SK-N-SH (cell line): ENCODE measurements at regions not wholly inside any gene's neighbourhood (a gene's known extent, or its start where the extent isn't known, plus 50 kb on each side); places are given as distances from the start of the nearest gene placed in this dataset.

ENCODE experiments used
- CTCF ChIA-PET: fragments of 300-600, 350-600 bp; formaldehyde crosslinking; extraction: SDS; loops from one replicate; lab custom pipeline; 2021; lab: Yijun Ruan, JAX
- POLR2A ChIA-PET: fragments of 350-600 bp; sonication (Branson Sonifier 250); formaldehyde crosslinking; extraction: SDS; loops from one replicate; lab custom pipeline; 2020; ENCODE audit warnings: antibody characterized with exemption, inconsistent platforms; lab: Yijun Ruan, JAX
- DNase-seq: peaks from one replicate; pipeline ENCODE4 v3.0.0; 2012
- H2AFZ ChIP-seq: fragments of 200-600 bp; sonication (generic); 2 replicates; pipeline ENCODE4 v1.8.1; 2016; ENCODE audit warnings: antibody characterized with exemption, mild to moderate bottlenecking, low read depth
- H3F3A ChIP-seq: fragments of 200-600 bp; sonication (generic); replicated peaks from 2 replicates; pipeline ENCODE3; 2016; ENCODE audit warnings: antibody characterized with exemption, mild to moderate bottlenecking; ENCODE audit not compliant: insufficient read depth
- H3K27ac ChIP-seq, 2 experiments: fragments of 200-500 bp in 1 of 2; fragments of 200-600 bp in 1 of 2; sonication (Bioruptor generic) in 1 of 2; sonication (generic), shearing (Covaris generic) in 1 of 2; 2 replicates each; pipeline versions ENCODE4 v1.5.1 to v1.6.1; 2014 to 2016; ENCODE audit warnings: low read depth in 2 of 2, inconsistent platforms in 1 of 2, low read length in 1 of 2, mild to moderate bottlenecking in 1 of 2, mixed read lengths in 1 of 2
- H3K27me3 ChIP-seq: fragments of 200-600 bp; sonication (generic), shearing (Covaris generic); 2 replicates; pipeline ENCODE4 v1.6.1; 2016; ENCODE audit warnings: mixed run types; ENCODE audit not compliant: insufficient read depth
- H3K36me3 ChIP-seq, 2 experiments: fragments of 200-500 bp in 1 of 2; fragments of 200-600 bp in 1 of 2; sonication (Bioruptor generic) in 1 of 2; sonication (generic) in 1 of 2; replicated peaks in 1 of 2; 2 replicates each; pipeline versions ENCODE3 to v1.5.1; 2014 to 2016; ENCODE audit warnings: low read length in 1 of 2, mild to moderate bottlenecking in 1 of 2; ENCODE audit not compliant: insufficient read depth in 2 of 2, control insufficient read depth in 1 of 2
- H3K4me1 ChIP-seq, 2 experiments: fragments of 200-500 bp in 1 of 2; fragments of 200-600 bp in 1 of 2; sonication (Bioruptor generic) in 1 of 2; sonication (generic), shearing (Covaris generic) in 1 of 2; 2 replicates each; pipeline versions ENCODE4 v1.5.1 to v1.6.1; 2014 to 2016; ENCODE audit warnings: low read depth in 1 of 2, low read length in 1 of 2, mixed run types in 1 of 2; ENCODE audit not compliant: insufficient read depth in 2 of 2, control insufficient read depth in 1 of 2
- H3K4me2 ChIP-seq: fragments of 200-600 bp; sonication (generic), shearing (Covaris generic); 2 replicates; pipeline ENCODE4 v1.6.1; 2017; ENCODE audit warnings: mixed run types
- H3K4me3 ChIP-seq, 2 experiments: fragments of 200-500 bp in 1 of 2; fragments of 200-600 bp in 1 of 2; sonication (Bioruptor generic) in 1 of 2; sonication (generic), shearing (Covaris generic) in 1 of 2; 2 replicates each; pipeline versions ENCODE4 v1.5.1 to v1.8.1; 2014 to 2016; ENCODE audit warnings: low read depth in 2 of 2, inconsistent platforms in 1 of 2, low read length in 1 of 2, mild to moderate bottlenecking in 1 of 2, mixed read lengths in 1 of 2, moderate library complexity in 1 of 2
- H3K79me2 ChIP-seq: fragments of 200-600 bp; sonication (generic); 2 replicates; pipeline ENCODE4 v1.8.1; 2017; ENCODE audit warnings: mild to moderate bottlenecking; ENCODE audit not compliant: insufficient read depth
- H3K9ac ChIP-seq: fragments of 200-600 bp; sonication (generic); 2 replicates; pipeline ENCODE4 v1.6.1; 2017; ENCODE audit warnings: mixed run types
- H3K9me2 ChIP-seq: fragments of 200-600 bp; sonication (generic); 2 replicates; pipeline ENCODE4 v1.6.1; 2017; ENCODE audit warnings: mixed run types
- H3K9me3 ChIP-seq: fragments of 200-600 bp; sonication (generic); 2 replicates; pipeline ENCODE4 v1.6.1; 2017; ENCODE audit warnings: mixed run types, mild to moderate bottlenecking, moderate library complexity
- H4K20me1 ChIP-seq: fragments of 200-600 bp; sonication (generic); 2 replicates; pipeline ENCODE4 v1.6.1; 2017; ENCODE audit warnings: mild to moderate bottlenecking, mixed run types; ENCODE audit not compliant: insufficient read depth
- CHD2 ChIP-seq: fragments of 150-350 bp; IDR thresholded peaks from 2 replicates; pipeline ENCODE4 v1.6.1; 2018; ENCODE audit warnings: low read length; ENCODE audit not compliant: partially characterized antibody
- EP300 ChIP-seq, 2 experiments: IDR thresholded peaks; 2 replicates each; pipeline versions ENCODE4 v1.4.0 to v1.6.1; 2012; ENCODE audit warnings: borderline replicate concordance in 1 of 2, low read depth in 1 of 2, low read length in 1 of 2
- FOXM1 ChIP-seq: IDR thresholded peaks from 2 replicates; pipeline ENCODE4 v1.4.0; 2012; ENCODE audit warnings: low read depth, mild to moderate bottlenecking
- GABPA ChIP-seq: IDR thresholded peaks from 2 replicates; pipeline ENCODE4 v1.4.0; 2012; ENCODE audit warnings: low read depth, mild to moderate bottlenecking
- MEF2A ChIP-seq: IDR thresholded peaks from 2 replicates; pipeline ENCODE4 v1.4.0; 2012; ENCODE audit warnings: low read depth, borderline replicate concordance
- NFIC ChIP-seq: IDR thresholded peaks from 2 replicates; pipeline ENCODE4 v1.4.0; 2012; ENCODE audit warnings: borderline replicate concordance
- RAD21 ChIP-seq: IDR thresholded peaks from 2 replicates; pipeline ENCODE4 v1.6.1; 2012; ENCODE audit warnings: mild to moderate bottlenecking, low read length
- RFX5 ChIP-seq: IDR thresholded peaks from 2 replicates; pipeline ENCODE4 v1.6.1; 2012; ENCODE audit warnings: mild to moderate bottlenecking, improper control_type of control experiment, low read length
- SIN3A ChIP-seq: IDR thresholded peaks from 2 replicates; pipeline ENCODE4 v1.6.1; 2012; ENCODE audit warnings: low read depth, mild to moderate bottlenecking, low read length, moderate library complexity, borderline replicate concordance
- SMC3 ChIP-seq: IDR thresholded peaks from 2 replicates; pipeline ENCODE4 v1.6.1; 2012; ENCODE audit warnings: low read depth, low read length, improper control_type of control experiment
- TAF1 ChIP-seq: IDR thresholded peaks from 2 replicates; pipeline ENCODE4 v1.6.1; 2012; ENCODE audit warnings: low read depth, mild to moderate bottlenecking, low read length, moderate library complexity, borderline replicate concordance
- WGBS: methylation state at CpG from one replicate; pipeline ENCODE4 v1.1.6; 2017; ENCODE audit warnings: low lambda C conversion rate; 5-methylcytosine and 5-hydroxymethylcytosine counted together
- TF ChIP-seq, protein P1 (sequence below): fragments of 150-350 bp; IDR thresholded peaks from 2 replicates; pipeline ENCODE4 v1.6.1; 2017; ENCODE audit warnings: antibody characterized with exemption, low read length, low read depth, borderline replicate concordance
- TF ChIP-seq, protein P2 (sequence below): IDR thresholded peaks from 2 replicates; pipeline ENCODE4 v1.4.0; 2012; ENCODE audit warnings: low read depth
- TF ChIP-seq, protein P3 (sequence below): fragments of 150-350 bp; IDR thresholded peaks from 2 replicates; pipeline ENCODE4 v1.6.1; 2016; ENCODE audit warnings: mild to moderate bottlenecking, low read depth, low read length
- TF ChIP-seq, protein P4 (sequence below): IDR thresholded peaks from 2 replicates; pipeline ENCODE4 v1.4.0; 2012; ENCODE audit warnings: low read depth, borderline replicate concordance

DNA sequence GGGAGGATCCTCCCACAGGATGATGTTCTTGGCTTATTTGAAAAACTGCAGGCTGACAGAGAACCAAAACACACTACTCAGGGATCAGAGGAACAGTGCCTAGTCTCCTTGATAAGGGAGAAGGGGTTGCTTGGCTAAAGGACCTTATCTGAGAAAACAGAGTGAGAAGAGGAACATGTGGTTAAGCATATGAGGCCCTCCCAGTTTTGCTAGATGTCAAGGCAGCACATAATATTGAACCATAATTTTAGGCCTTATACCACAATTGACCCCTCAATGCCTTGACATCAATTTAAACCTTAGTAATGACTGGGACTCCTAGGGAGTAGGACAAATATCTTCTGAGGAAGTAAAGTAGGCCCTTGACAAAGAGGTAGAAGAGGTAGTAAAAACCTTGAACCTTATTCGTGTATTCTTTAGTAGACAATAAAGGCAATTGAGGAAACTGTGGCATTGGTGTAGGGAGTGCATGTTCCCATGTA, 79.3 kb downstream of the TEX13C start:
- 8% methylated on average over 1 of the region's 1 CpG for WGBS
- no peak overlapping the region for H2AFZ ChIP-seq
- no peaks in the 10 kb centered on the region for H3K9me2 ChIP-seq
- DNase-seq: no peak
- H3K79me2 ChIP-seq: no peaks in the 10 kb centered on the region
- no peaks in the 10 kb centered on the region for H3K9me3 ChIP-seq
- no peaks in the 10 kb centered on the region for H3K27me3 ChIP-seq
- H3K4me3 ChIP-seq: no peak overlapping the region
- H3K4me2 ChIP-seq: no peak overlapping the region
- H3K9ac ChIP-seq: no peak overlapping the region
- H3K36me3 ChIP-seq: no peaks in the 10 kb centered on the region
- ChIA-PET CTCF (no interaction called here), POLR2A (no interaction called here)
- H3K4me1 ChIP-seq: no peaks in the 10 kb centered on the region
- no peaks in the 10 kb centered on the region for H3F3A ChIP-seq
- TF ChIP-seq, protein P1, sequence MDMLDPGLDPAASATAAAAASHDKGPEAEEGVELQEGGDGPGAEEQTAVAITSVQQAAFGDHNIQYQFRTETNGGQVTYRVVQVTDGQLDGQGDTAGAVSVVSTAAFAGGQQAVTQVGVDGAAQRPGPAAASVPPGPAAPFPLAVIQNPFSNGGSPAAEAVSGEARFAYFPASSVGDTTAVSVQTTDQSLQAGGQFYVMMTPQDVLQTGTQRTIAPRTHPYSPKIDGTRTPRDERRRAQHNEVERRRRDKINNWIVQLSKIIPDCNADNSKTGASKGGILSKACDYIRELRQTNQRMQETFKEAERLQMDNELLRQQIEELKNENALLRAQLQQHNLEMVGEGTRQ: no peak
- TF ChIP-seq GABPA (no peak), CHD2 (no peak), TAF1 (no peak), SIN3A (no peak), NFIC (no peak), EP300 (IDR thresholded peaks at IDR 0.05; ENCODE audit: borderline replicate concordance in 1 of 2, low read depth in 1 of 2, low read length in 1 of 2) (no peak), RAD21 (no peak), FOXM1 (no peak), MEF2A (no peak), RFX5 (no peak), SMC3 (no peak)
- TF ChIP-seq, protein P2, sequence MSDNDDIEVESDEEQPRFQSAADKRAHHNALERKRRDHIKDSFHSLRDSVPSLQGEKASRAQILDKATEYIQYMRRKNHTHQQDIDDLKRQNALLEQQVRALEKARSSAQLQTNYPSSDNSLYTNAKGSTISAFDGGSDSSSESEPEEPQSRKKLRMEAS: no peak
- TF ChIP-seq, protein P3, sequence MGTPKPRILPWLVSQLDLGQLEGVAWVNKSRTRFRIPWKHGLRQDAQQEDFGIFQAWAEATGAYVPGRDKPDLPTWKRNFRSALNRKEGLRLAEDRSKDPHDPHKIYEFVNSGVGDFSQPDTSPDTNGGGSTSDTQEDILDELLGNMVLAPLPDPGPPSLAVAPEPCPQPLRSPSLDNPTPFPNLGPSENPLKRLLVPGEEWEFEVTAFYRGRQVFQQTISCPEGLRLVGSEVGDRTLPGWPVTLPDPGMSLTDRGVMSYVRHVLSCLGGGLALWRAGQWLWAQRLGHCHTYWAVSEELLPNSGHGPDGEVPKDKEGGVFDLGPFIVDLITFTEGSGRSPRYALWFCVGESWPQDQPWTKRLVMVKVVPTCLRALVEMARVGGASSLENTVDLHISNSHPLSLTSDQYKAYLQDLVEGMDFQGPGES: no peak
- TF ChIP-seq, protein P4, sequence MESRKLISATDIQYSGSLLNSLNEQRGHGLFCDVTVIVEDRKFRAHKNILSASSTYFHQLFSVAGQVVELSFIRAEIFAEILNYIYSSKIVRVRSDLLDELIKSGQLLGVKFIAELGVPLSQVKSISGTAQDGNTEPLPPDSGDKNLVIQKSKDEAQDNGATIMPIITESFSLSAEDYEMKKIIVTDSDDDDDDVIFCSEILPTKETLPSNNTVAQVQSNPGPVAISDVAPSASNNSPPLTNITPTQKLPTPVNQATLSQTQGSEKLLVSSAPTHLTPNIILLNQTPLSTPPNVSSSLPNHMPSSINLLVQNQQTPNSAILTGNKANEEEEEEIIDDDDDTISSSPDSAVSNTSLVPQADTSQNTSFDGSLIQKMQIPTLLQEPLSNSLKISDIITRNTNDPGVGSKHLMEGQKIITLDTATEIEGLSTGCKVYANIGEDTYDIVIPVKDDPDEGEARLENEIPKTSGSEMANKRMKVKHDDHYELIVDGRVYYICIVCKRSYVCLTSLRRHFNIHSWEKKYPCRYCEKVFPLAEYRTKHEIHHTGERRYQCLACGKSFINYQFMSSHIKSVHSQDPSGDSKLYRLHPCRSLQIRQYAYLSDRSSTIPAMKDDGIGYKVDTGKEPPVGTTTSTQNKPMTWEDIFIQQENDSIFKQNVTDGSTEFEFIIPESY: no peak
- TF ChIP-seq, all 33 proteins: peak for 0
- H3K27ac ChIP-seq: no peak overlapping the region
- no peaks in the 10 kb centered on the region for H4K20me1 ChIP-seq
